A673 (cell line): ENCODE measurements at regions not wholly inside any gene's neighbourhood (a gene's known extent, or its start where the extent isn't known, plus 50 kb on each side); places are given as distances from the start of the nearest gene placed in this dataset.

Experiments
- CTCF ChIP-seq: fragments of 300-800, 200-600 bp; sonication (generic); conservative IDR thresholded peaks from 2 replicates; pipeline ENCODE4 v1.5.1; 2017; ENCODE audit warnings: low read depth, mild to moderate bottlenecking, antibody characterized with exemption, low read length, moderate library complexity, mixed read lengths
- EZH2 ChIP-seq: fragments of 200-600 bp; sonication (generic); IDR thresholded peaks from 2 replicates; pipeline ENCODE4 v1.6.1; 2017; ENCODE audit warnings: borderline replicate concordance, low read depth, mild to moderate bottlenecking, mixed read lengths, antibody characterized with exemption, low read length; ENCODE audit not compliant: poor library complexity, severe bottlenecking

DNA sequence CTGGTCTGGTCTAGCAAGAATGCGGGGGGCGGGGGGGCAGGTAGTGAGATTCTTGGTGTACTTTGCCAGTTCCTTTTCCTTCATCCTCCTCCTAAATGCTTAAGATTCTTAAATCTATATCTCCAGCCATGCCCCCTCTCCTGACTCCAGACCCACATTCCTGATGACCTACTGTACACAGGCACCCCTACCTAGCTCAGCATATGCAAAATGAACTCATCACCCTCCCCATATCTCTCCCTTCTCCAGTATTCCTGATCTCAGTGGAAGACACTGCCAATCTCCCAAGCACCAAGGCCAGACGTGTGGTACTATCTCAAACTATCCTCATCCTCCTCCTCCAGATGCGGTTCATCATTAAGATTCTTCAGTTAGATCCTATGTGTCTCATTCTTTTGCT is 215.8 kb downstream of the SPTSSA start:
- TF ChIP-seq CTCF (no peak), EZH2 (no peak)
